GM12892 (cell line): ENCODE measurements at regions not wholly inside any gene's neighbourhood (a gene's known extent, or its start where the extent isn't known, plus 50 kb on each side); places are given as distances from the start of the nearest gene placed in this dataset.

Experiments used
- DNase-seq: peaks from one replicate; pipeline ENCODE4 v3.0.0; 2011; ENCODE audit not compliant: insufficient read length
- FAIRE-seq: peaks from 2 replicates; lab custom pipeline; 2011; peaks lifted over from hg19 to GRCh38; lab: Jason Lieb, UNC
- POLR2A ChIP-seq: IDR thresholded peaks from 2 replicates; pipeline ENCODE4 v1.6.1; 2011; ENCODE audit warnings: low read depth, low read length, control low read depth
- POLR2AphosphoS5 ChIP-seq: IDR thresholded peaks from 2 replicates; pipeline ENCODE4 v1.6.1; 2011; ENCODE audit warnings: low read depth, low read length, control low read depth
- TAF1 ChIP-seq: IDR thresholded peaks from 2 replicates; pipeline ENCODE4 v1.6.1; 2011; ENCODE audit warnings: low read depth, mild to moderate bottlenecking, control low read depth, low read length, borderline replicate concordance

DNA sequence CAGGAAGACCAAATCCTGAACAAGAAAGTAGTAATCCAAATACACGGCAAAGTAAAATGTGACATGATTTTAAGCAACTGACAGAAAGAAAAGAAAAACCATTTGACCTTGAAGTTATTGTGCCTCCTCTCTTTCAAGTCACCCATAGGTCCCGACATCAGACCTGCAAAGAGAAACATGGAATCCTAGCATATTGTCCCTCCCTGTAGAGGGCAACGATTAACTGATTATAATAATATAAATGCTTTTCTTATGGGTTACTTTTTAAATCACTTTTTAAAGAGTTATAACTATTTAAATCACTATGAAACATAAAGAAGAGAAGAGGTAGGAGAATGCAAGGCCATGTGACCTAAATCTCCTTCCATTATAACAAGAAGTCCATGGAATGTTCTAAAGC is 143.2 kb upstream of the LIPC start:
- FAIRE-seq, result no peak
- TF ChIP-seq TAF1 (no peak), POLR2A (no peak), POLR2AphosphoS5 (no peak)
- no peak for DNase-seq

DNA sequence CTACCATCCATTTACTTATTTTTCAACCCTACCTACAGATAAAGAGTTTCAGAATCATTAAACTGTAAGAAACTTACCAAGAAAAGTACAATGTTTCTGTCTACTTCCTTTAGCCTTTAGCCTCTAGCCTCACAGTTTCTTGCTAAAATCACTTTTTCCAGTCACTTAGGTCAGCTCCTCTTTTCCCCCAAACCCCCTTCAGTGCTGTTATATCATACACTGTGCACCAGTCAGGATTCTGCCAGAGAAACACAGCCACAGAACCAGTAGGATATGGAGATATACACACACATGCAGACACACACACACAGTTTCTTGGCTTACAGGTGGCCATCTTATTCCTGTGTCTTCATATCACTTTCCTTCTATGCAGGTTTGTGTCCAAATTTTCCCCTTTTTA is 139.9 kb upstream of the LIPC start:
- TF ChIP-seq TAF1 (no peak), POLR2AphosphoS5 (no peak), POLR2A (no peak)
- DNase-seq (no peak), FAIRE-seq (no peak)

DNA sequence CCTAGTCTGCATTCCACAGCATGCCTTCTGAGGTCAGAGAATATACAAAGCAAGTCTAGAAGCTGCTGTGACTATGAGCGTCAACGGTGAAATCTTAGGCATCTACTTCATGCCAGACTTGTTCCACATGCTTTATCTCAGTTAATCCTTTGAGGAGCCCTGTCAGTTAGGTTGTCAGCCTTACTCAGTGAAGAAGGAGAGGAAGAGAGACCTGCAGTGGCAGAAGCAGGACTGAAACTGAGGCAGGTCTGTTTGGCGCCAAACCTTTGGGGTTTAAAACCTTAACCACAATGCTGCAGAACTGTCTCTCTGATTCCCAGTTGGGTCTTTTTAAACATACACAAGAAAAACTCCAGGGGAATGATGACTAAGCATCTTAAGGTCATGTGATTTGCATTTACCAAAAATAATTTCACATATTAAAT is 139.0 kb upstream of the LIPC start:
- FAIRE-seq, result no peak
- DNase-seq, result no peak
- TF ChIP-seq TAF1 (no peak), POLR2AphosphoS5 (no peak), POLR2A (no peak)

DNA sequence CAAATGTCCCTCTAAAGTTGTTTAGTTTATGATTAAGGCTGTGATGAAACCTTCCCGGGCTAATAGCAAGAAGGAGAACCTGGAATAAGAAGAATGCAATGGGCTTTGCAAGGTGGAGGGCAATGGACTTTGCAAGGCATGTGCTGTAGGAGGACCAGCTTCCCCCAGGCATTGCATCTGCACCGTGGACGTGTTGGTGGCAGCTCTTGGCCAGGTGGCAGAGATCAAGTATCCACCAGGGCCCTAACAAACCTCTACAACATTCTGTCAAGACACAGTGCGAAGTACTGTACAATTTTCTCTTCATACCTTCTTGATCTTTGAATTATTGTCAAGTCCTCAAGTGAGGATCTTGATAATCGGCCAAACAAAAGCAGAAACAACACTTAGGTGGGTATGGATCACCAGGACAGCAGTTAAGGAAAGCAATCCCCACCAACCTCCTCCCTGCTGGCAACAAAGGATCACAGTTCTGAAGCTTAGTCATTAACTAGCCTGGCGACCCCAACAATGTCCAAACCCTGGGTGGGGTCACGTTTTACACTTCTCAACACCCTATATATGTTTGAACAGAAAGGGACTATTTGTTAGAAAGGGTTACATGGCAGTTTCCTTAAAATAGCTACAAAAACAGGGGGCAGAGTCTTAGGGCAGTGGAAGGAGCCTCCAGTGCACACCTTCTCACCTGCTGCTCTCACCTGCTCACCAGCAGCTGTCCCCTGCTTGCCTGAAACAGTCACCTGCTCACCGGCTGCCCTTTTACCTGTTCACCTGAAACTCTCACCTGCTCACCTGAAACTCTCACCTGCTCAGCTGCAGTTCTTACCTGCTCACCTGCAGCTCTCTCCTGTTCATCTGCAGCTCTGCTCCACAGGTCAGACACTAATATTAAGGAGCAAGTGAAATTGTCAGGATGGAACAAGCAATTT is 137.9 kb upstream of the LIPC start:
- FAIRE-seq, result no peak
- no peak for DNase-seq
- no peak for TF ChIP-seq POLR2A

DNA sequence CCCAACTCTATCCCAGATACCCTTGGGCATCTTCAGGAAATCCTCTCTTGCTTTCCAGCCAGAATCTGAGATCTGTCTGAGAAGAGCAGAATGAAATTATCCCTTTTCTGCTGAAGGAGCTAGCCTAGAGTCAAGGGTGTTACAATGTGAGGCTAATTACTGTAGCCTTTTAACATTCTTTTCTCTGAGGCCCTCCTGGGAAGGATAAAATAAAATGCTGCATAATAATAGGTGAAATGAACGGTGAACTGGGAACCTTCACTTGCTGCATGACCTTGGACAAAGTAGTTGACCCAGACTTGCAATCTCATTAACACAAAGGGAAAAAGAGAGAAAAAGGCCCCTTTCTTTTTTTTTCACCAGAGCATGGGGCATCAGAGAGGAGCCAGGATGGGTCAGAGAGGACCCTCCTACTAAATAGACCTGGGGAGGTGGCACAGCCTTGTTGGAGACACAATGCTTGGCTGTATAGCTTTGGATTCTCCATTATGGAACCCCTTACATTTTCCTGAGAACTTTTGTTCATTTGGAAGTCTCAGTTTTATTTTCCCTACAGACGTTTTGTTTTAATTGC is 137.0 kb upstream of the LIPC start:
- TF ChIP-seq POLR2AphosphoS5 (no peak), TAF1 (no peak), POLR2A (no peak)
- FAIRE-seq (no peak), DNase-seq (no peak)

DNA sequence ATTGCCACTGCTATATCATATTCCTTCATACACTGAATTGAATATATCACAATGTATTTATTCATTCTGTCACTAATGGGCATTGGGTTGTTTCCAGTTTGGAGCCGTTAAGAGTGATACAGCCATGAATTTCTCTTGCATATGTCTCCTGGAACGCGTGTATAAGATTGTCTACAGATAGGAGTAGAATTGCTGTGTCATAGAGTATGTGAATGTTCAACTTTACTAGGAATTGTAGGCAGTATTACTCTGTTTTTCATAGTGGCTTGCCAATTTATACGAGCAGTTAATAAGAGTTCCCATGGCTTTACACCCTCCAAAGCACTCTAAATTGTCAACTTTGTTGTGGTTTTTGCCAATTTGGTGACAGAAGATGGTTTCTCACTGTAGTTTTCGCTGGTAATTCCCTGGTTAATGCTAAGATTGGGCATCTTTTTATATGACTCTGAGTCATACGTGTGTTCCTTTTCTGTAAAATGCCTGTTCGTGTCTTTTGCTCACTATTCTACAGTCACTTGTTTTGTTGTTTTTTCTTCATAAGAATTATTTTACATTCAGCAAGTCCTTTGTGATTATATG is 136.1 kb upstream of the LIPC start:
- no peak for DNase-seq
- FAIRE-seq, result no peak
- TF ChIP-seq POLR2A (no peak), POLR2AphosphoS5 (no peak), TAF1 (no peak)

DNA sequence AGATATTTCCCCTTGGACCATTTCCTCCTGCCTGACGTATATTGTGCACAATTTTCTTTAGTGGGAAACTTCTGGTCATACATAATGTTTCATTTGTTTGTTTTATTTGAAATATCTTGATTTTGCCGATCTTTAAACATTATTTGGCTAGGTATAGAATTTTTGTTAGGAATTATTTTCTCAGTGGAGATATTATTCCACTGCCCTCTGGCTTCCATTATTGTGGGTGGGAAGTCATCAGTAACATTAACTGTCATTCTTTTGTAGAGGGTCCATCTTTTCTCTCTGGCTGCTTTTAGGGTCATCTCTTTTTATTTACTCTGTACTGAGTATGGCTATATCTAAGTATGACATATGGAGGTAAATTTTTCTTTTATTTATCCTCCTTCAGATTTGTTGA is 135.5 kb upstream of the LIPC start:
- TF ChIP-seq POLR2A (no peak), POLR2AphosphoS5 (no peak), TAF1 (no peak)
- FAIRE-seq (no peak), DNase-seq (no peak)

DNA sequence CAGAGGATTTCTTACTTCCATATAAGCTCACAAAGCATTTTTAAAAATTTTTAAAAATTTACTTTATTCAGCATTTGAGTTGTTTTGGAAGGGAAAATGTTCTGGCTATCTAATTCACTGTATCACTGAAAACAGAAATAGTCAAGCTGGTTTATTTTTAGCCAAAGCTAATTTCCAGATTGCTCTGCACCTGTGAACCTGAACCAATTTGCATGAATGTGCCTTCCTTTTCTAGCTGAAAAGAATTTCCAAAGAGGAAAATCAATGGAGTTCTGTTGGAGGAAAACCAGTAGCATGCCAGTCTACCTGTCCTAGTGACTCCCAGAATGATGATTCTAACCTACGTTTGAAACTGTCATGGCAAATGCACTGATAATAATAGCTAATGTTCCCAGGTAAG is 134.2 kb upstream of the LIPC start:
- TF ChIP-seq POLR2AphosphoS5, result no peak
- TF ChIP-seq POLR2A, result no peak
- no peak for TF ChIP-seq TAF1

DNA sequence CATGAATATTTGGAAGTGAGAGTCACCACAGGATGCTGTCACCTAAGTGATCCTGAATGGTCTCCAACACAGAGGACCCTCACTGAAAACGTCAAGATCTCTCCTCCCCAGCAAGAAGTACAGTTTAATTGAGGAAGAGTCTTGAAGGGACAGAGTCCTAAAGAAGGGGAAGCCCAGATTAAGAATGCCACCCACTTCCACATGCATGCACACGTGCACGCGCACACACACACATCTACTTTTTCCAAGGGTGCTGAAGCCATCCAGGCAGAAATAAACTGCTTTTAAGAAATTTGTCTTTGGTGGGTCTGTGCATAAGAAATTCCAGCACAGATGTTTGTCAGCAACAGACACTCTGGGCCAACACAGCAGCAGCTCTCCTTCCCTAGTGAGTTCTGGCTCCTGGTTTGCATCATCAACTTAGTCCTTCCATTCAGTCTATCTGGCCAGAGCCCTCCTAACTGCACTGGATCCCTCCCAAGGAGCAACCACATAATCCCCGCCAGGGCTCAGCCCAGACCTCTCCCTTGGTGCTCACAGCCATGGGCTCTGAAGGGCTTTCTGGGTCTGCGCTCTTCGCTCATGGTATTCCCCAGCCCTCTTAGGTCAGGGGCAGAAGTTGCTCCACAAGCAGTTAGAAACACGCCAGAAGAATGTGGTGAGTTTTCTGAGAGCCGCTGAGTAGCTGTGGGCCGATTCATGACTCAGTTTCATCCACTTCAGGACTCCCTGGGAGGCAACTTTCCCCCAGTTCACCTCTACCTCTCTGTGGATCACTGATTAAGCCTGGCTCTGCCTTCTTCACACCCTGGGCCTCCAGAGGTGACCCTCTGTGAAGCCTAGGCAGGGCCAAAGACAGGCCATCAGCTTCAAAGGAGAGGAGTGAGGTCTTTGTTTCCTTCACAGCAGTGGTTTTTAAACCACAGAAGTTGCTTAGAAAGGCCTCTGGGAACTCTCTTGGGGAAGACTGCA is 132.6 kb upstream of the LIPC start:
- TF ChIP-seq POLR2AphosphoS5 (no peak), POLR2A (no peak), TAF1 (no peak)
- FAIRE-seq (no peak), DNase-seq (no peak)

More for the DNA sequence above, 134.2 kb upstream of the LIPC start:
- FAIRE-seq (no peak), DNase-seq (no peak)

DNA sequence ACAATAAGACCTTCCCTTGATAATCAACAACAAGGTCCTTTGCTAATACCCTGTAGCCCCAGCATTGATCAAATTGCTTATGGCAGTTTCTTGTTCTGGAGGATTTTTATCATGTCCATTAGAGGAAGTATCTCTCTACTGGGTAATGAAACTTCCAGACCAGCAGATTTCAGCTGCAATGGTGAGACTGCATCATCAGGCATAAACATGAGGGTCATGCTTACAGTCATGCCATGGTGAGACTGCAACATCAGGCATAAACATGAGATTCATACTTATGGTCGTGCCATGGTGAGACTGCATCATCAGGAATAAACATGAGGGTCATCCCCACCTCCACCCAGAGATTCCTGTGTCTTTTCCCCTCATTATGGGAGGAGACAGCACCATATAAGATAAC is 129.0 kb upstream of the LIPC start:
- no peak for FAIRE-seq
- DNase-seq, result no peak
- TF ChIP-seq POLR2A (no peak), POLR2AphosphoS5 (no peak), TAF1 (no peak)

DNA sequence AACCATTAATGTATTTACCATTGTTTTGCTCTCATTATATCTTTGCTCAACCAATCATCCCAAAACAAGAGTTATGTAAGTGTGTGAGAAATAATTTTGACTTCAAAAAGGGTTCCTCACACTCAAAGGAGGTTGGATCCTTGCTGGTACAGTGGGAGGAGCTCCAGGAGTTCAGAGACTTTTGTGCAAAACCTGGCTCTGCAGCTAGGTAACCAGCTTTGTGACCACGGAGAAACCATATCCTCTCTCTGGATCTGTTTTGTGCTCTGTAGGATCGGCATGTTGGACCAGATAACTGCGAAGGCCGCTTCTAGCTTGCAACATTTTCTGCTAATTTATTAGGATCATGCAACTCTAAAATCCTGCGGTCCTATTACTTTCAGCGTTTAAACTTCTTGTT is 128.6 kb upstream of the LIPC start:
- no peak for TF ChIP-seq POLR2A
- no peak for TF ChIP-seq TAF1
- TF ChIP-seq POLR2AphosphoS5, result no peak
- no peak for FAIRE-seq

More for the DNA sequence above, 128.6 kb upstream of the LIPC start:
- DNase-seq, result no peak
